SK-N-SH treated with all-trans-retinoic acid at 6 μM for 48 hours (cell line): ENCODE measurements at regions not wholly inside any gene's neighbourhood (a gene's known extent, or its start where the extent isn't known, plus 50 kb on each side); places are given as distances from the start of the nearest gene placed in this dataset.

Experiments
- ATAC-seq: fragments of 200-7000 bp; cut with Tn5 transposase; 3 replicates; pipeline ENCODE4 v1.9.1; 2020; ENCODE audit warnings: mild to moderate bottlenecking, moderate library complexity
- ARNTL ChIP-seq: fragments of 450-650 bp; formaldehyde crosslinking; IDR thresholded peaks from 2 replicates; pipeline ENCODE4 v1.5.0; 2020; ENCODE audit warnings: low read depth, mild to moderate bottlenecking, moderate library complexity, borderline replicate concordance
- CSDC2 ChIP-seq: fragments of 250-450 bp; sonication (Bioruptor Pico); IDR thresholded peaks from 2 replicates; pipeline ENCODE4 v1.5.0; 2020; ENCODE audit warnings: mild to moderate bottlenecking, moderate library complexity
- ESRRG ChIP-seq: fragments of 250-450 bp; sonication (Bioruptor Pico); IDR thresholded peaks from 2 replicates; pipeline ENCODE4 v1.6.1; 2021; ENCODE audit warnings: mild to moderate bottlenecking
- GLIS3 ChIP-seq: fragments of 250-450 bp; sonication (Bioruptor Pico); IDR thresholded peaks from 2 replicates; pipeline ENCODE4 v1.5.0; 2020; ENCODE audit warnings: mild to moderate bottlenecking, moderate library complexity
- ISL1 ChIP-seq: fragments of 250-450 bp; sonication (Bioruptor Pico); IDR thresholded peaks from 2 replicates; pipeline ENCODE4 v2.1.2; 2022; ENCODE audit warnings: mild to moderate bottlenecking, moderate library complexity
- OSR1 ChIP-seq: fragments of 250-450 bp; sonication (Bioruptor Pico); IDR thresholded peaks from 2 replicates; pipeline ENCODE4 v1.8.0; 2022; ENCODE audit warnings: moderate library complexity, mild to moderate bottlenecking, inconsistent platforms
- PPARA ChIP-seq: fragments of 250-450 bp; sonication (Bioruptor Pico); IDR thresholded peaks from 2 replicates; pipeline ENCODE4 v1.5.0; 2020; ENCODE audit warnings: mild to moderate bottlenecking, borderline replicate concordance
- RARB ChIP-seq: fragments of 250-450 bp; sonication (Bioruptor Pico); IDR thresholded peaks from 2 replicates; pipeline ENCODE4 v1.8.0; 2021; ENCODE audit warnings: mild to moderate bottlenecking, moderate library complexity
- SNAI2 ChIP-seq: fragments of 250-450 bp; sonication (Bioruptor Pico); IDR thresholded peaks from 2 replicates; pipeline ENCODE4 v1.5.0; 2020; ENCODE audit warnings: mild to moderate bottlenecking, moderate library complexity
- TCF4 ChIP-seq: fragments of 250-450 bp; sonication (Bioruptor Pico); IDR thresholded peaks from 2 replicates; pipeline ENCODE4 v1.8.0; 2021; ENCODE audit warnings: mild to moderate bottlenecking, moderate library complexity, borderline replicate concordance
- TOX ChIP-seq: fragments of 250-450 bp; sonication (Bioruptor Pico); IDR thresholded peaks from 2 replicates; pipeline ENCODE4 v1.8.0; 2021; ENCODE audit warnings: mild to moderate bottlenecking, moderate library complexity, borderline replicate concordance
- ZC3H10 ChIP-seq: fragments of 250-450 bp; sonication (Bioruptor Pico); IDR thresholded peaks from 2 replicates; pipeline ENCODE4 v1.5.1; 2021; ENCODE audit warnings: mild to moderate bottlenecking, moderate library complexity
- ZFP3 ChIP-seq: fragments of 250-450 bp; sonication (Bioruptor Pico); IDR thresholded peaks from 2 replicates; pipeline ENCODE4 v1.5.0; 2020; ENCODE audit warnings: mild to moderate bottlenecking, moderate library complexity
- ZFP30 ChIP-seq: fragments of 450-650 bp; formaldehyde crosslinking; IDR thresholded peaks from 2 replicates; pipeline ENCODE4 v1.5.0; 2022; ENCODE audit warnings: mild to moderate bottlenecking, moderate library complexity
- ZNF565 ChIP-seq: fragments of 450-650 bp; formaldehyde crosslinking; conservative IDR thresholded peaks from 2 replicates; pipeline ENCODE4 v1.5.0; 2020; ENCODE audit warnings: low read depth, mild to moderate bottlenecking, moderate library complexity
- ZNF8 ChIP-seq: fragments of 450-650 bp; formaldehyde crosslinking; IDR thresholded peaks from 2 replicates; pipeline ENCODE4 v1.5.0; 2020; ENCODE audit warnings: mild to moderate bottlenecking, moderate library complexity
- TF ChIP-seq, protein P1 (sequence below): fragments of 250-450 bp; sonication (Bioruptor Pico); IDR thresholded peaks from 2 replicates; pipeline ENCODE4 v1.5.1; 2020; ENCODE audit warnings: low read depth, mild to moderate bottlenecking, moderate library complexity
- TF ChIP-seq, protein P2 (sequence below): fragments of 250-450 bp; sonication (Bioruptor Pico); IDR thresholded peaks from 2 replicates; pipeline ENCODE4 v1.5.1; 2021; ENCODE audit warnings: mild to moderate bottlenecking, moderate library complexity
- TF ChIP-seq, protein P3 (sequence below): fragments of 250-450 bp; sonication (Bioruptor Pico); IDR thresholded peaks from 2 replicates; pipeline ENCODE4 v1.5.0; 2020; ENCODE audit warnings: mild to moderate bottlenecking, moderate library complexity
- TF ChIP-seq, protein P4 (sequence below): fragments of 250-450 bp; sonication (Bioruptor Pico); IDR thresholded peaks from 2 replicates; pipeline ENCODE4 v1.8.0; 2020; ENCODE audit warnings: mild to moderate bottlenecking, moderate library complexity, borderline replicate concordance

DNA sequence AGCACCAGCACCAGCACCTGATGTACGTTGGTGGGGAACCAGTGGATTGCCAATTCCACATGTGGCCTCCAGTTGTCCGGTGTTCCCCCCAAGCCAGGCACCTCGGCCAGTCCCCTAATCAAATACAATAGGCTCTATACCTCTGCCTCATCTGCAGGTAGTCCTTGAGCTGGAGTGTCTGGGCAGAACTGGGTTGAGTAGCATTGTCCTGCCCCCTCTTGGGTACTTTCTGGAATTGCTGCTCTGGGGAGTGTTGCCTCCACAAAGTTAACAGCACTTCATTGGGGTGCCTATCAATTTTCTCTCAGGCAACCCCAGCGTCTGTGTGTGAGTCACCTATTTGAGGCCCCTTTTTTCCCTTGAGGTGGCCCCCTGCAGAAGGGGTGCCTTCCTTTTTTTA, 413.0 kb upstream of the LARGE1 start:
- TF ChIP-seq, protein P1, sequence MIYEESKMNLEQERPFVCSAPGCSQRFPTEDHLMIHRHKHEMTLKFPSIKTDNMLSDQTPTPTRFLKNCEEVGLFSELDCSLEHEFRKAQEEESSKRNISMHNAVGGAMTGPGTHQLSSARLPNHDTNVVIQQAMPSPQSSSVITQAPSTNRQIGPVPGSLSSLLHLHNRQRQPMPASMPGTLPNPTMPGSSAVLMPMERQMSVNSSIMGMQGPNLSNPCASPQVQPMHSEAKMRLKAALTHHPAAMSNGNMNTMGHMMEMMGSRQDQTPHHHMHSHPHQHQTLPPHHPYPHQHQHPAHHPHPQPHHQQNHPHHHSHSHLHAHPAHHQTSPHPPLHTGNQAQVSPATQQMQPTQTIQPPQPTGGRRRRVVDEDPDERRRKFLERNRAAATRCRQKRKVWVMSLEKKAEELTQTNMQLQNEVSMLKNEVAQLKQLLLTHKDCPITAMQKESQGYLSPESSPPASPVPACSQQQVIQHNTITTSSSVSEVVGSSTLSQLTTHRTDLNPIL: no peak
- TF ChIP-seq SNAI2 (CRISPR knock-in tag): no peak
- ATAC-seq: no peak

DNA sequence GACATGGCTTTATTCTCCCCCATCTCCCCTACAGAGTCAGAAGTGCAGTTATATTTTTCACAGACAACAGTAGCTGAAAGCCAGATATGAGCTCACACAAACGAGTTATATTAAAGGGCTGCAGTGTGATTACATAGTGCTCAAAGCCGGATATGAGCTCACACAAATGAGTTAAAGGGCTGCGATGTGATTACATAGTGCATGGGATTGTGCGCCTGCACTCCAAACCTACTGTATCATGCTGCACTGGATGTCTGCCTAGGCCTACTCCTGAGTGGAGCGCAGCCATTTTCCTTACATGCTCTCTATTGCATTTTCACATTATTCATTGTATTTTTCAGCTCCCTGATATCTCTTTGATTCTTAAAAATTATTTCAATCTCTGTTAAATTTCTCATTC, 414.6 kb upstream of the LARGE1 start:
- TF ChIP-seq ZFP3 (CRISPR knock-in tag) (no peak), ZFP30 (CRISPR knock-in tag) (no peak), TCF4 (no peak), PPARA (CRISPR knock-in tag) (no peak), ZNF8 (no peak), OSR1 (CRISPR knock-in tag) (no peak), ZNF565 (CRISPR knock-in tag) (no peak), ESRRG (no peak), ZC3H10 (CRISPR knock-in tag) (no peak), ARNTL (no peak), GLIS3 (no peak), CSDC2 (no peak), RARB (CRISPR knock-in tag) (no peak), TOX (CRISPR knock-in tag) (no peak)
- TF ChIP-seq, protein P2, sequence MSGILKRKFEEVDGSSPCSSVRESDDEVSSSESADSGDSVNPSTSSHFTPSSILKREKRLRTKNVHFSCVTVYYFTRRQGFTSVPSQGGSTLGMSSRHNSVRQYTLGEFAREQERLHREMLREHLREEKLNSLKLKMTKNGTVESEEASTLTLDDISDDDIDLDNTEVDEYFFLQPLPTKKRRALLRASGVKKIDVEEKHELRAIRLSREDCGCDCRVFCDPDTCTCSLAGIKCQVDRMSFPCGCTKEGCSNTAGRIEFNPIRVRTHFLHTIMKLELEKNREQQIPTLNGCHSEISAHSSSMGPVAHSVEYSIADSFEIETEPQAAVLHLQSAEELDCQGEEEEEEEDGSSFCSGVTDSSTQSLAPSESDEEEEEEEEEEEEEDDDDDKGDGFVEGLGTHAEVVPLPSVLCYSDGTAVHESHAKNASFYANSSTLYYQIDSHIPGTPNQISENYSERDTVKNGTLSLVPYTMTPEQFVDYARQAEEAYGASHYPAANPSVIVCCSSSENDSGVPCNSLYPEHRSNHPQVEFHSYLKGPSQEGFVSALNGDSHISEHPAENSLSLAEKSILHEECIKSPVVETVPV (CRISPR knock-in tag): no peak
- TF ChIP-seq, protein P3, sequence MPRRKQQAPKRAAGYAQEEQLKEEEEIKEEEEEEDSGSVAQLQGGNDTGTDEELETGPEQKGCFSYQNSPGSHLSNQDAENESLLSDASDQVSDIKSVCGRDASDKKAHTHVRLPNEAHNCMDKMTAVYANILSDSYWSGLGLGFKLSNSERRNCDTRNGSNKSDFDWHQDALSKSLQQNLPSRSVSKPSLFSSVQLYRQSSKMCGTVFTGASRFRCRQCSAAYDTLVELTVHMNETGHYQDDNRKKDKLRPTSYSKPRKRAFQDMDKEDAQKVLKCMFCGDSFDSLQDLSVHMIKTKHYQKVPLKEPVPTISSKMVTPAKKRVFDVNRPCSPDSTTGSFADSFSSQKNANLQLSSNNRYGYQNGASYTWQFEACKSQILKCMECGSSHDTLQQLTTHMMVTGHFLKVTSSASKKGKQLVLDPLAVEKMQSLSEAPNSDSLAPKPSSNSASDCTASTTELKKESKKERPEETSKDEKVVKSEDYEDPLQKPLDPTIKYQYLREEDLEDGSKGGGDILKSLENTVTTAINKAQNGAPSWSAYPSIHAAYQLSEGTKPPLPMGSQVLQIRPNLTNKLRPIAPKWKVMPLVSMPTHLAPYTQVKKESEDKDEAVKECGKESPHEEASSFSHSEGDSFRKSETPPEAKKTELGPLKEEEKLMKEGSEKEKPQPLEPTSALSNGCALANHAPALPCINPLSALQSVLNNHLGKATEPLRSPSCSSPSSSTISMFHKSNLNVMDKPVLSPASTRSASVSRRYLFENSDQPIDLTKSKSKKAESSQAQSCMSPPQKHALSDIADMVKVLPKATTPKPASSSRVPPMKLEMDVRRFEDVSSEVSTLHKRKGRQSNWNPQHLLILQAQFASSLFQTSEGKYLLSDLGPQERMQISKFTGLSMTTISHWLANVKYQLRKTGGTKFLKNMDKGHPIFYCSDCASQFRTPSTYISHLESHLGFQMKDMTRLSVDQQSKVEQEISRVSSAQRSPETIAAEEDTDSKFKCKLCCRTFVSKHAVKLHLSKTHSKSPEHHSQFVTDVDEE (CRISPR knock-in tag): no peak
- TF ChIP-seq, protein P1: no peak
- TF ChIP-seq, protein P4, sequence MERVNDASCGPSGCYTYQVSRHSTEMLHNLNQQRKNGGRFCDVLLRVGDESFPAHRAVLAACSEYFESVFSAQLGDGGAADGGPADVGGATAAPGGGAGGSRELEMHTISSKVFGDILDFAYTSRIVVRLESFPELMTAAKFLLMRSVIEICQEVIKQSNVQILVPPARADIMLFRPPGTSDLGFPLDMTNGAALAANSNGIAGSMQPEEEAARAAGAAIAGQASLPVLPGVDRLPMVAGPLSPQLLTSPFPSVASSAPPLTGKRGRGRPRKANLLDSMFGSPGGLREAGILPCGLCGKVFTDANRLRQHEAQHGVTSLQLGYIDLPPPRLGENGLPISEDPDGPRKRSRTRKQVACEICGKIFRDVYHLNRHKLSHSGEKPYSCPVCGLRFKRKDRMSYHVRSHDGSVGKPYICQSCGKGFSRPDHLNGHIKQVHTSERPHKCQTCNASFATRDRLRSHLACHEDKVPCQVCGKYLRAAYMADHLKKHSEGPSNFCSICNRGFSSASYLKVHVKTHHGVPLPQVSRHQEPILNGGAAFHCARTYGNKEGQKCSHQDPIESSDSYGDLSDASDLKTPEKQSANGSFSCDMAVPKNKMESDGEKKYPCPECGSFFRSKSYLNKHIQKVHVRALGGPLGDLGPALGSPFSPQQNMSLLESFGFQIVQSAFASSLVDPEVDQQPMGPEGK (CRISPR knock-in tag): no peak
- ATAC-seq: no peak

DNA sequence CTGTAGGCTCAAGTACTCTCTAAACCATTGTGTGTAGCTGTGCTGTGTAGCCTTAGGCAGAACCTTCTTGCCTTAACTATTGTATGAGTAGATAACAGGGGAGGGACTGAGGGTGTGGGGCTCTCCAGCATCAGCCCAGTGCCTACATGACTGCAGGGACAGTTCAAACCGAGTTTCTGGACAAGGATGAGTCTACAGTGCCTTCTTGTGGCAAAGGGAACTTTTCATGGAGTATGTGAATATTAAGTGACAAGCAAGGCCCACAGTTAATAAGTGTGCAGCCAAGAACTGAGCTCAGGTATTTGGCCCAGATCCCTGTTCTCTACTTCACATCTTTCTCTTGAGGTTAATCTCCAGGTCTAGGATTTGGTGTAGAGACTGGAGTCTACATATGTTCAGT, 424.4 kb upstream of the LARGE1 start:
- no peak for ATAC-seq
- no peak for TF ChIP-seq TCF4
- TF ChIP-seq ZNF8: no peak
- TF ChIP-seq ZNF565 (CRISPR knock-in tag): no peak
- TF ChIP-seq, protein P4 (CRISPR knock-in tag): no peak
- TF ChIP-seq ISL1 (CRISPR knock-in tag): no peak
- TF ChIP-seq, all 23 proteins: peak for 0
